CD4-positive, alpha-beta T cell treated with Interferon alpha-2 for 1 hour (primary cell): ENCODE measurements at regions not wholly inside any gene's neighbourhood (a gene's known extent, or its start where the extent isn't known, plus 50 kb on each side); places are given as distances from the start of the nearest gene placed in this dataset.
"Not testable (repeated sequence)": the region's sequence is repeated elsewhere in the genome, so short reads cannot be mapped to it uniquely, and the experiment has no call there.

Experiments
- DNase-seq, 2 donors: peaks; one replicate each; pipeline ENCODE4 v3.0.0-alpha.2; 2020 to 2022

- DNase-seq, result not testable (repeated sequence)
These were observed 253.9 kb upstream of the RPS23 start for GRCh38 chr5:82532075-82532474.

- DNase-seq, result no peak
These were observed 248.4 kb upstream of the RPS23 start for GRCh38 chr5:82526540-82526939.

GRCh38 chr5:82525626-82526025, 247.5 kb upstream of the RPS23 start:
- DNase-seq, result no peak

GRCh38 chr5:82523633-82524032, 245.5 kb upstream of the RPS23 start:
- DNase-seq, result no peak

- no peak for DNase-seq
These were observed 244.7 kb upstream of the RPS23 start for GRCh38 chr5:82522897-82523296.

GRCh38 chr5:82521431-82522051, 243.4 kb upstream of the RPS23 start:
- no peak for DNase-seq

- no peak for DNase-seq
These were observed 241.4 kb upstream of the RPS23 start for GRCh38 chr5:82519558-82519957.

- DNase-seq, result no peak
These were observed 239.5 kb upstream of the RPS23 start for GRCh38 chr5:82517544-82518075.

GRCh38 chr5:82513738-82514137, 235.6 kb upstream of the RPS23 start:
- DNase-seq, result no peak

- no peak for DNase-seq
These were observed 233.9 kb upstream of the RPS23 start for GRCh38 chr5:82512025-82512424.

- DNase-seq, result no peak
These were observed 233.0 kb upstream of the RPS23 start for GRCh38 chr5:82511134-82511533.

- no peak for DNase-seq
These were observed 231.6 kb upstream of the RPS23 start for GRCh38 chr5:82509762-82510161.

GRCh38 chr5:82506390-82506789, 228.2 kb upstream of the RPS23 start:
- not testable (repeated sequence) for DNase-seq

- DNase-seq, result no peak
These were observed 221.6 kb upstream of the RPS23 start for GRCh38 chr5:82499725-82500244.

GRCh38 chr5:82497242-82497641, 219.1 kb upstream of the RPS23 start:
- no peak for DNase-seq

GRCh38 chr5:82494942-82495341, 216.8 kb upstream of the RPS23 start:
- DNase-seq, result no peak

- no peak for DNase-seq
These were observed 215.1 kb upstream of the RPS23 start for GRCh38 chr5:82493221-82493620.

- DNase-seq, result no peak
These were observed 213.2 kb upstream of the RPS23 start for GRCh38 chr5:82491397-82491796.

GRCh38 chr5:82489683-82490082, 211.5 kb upstream of the RPS23 start:
- no peak for DNase-seq

- DNase-seq, result no peak
These were observed 209.0 kb upstream of the RPS23 start for GRCh38 chr5:82487131-82487530.

GRCh38 chr5:82480331-82480730, 202.2 kb upstream of the RPS23 start:
- no peak for DNase-seq

GRCh38 chr5:82476155-82476554, 198.0 kb upstream of the RPS23 start:
- no peak for DNase-seq

- no peak for DNase-seq
These were observed 195.1 kb upstream of the RPS23 start for GRCh38 chr5:82473262-82473661.

- DNase-seq, result no peak
These were observed 192.2 kb upstream of the RPS23 start for GRCh38 chr5:82470185-82470994.
